ENCODE measurements at regions not wholly inside any gene's neighbourhood (a gene's known extent, or its start where the extent isn't known, plus 50 kb on each side); places are given as distances from the start of the nearest gene placed in this dataset.

DNA sequence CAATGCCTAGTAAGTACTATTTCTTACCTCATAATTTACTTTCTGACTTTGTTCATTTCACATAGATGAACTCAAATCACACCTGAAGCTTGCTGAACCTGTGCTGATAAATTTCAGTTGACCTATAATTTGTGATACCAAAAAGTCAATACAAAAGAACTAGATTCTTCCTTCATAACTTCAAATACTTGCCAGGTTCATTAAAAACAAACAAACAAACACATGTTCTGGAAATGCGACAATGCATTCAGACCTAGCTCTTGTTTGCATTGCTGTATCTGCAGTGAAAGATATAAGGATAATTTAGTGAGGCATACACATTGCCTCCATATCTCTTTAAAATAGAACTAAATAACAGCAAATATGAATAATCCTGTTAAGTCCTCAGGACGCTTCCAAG, 221.3 kb downstream of the GXYLT1 start (continued):
- TF ChIP-seq, protein P1, sequence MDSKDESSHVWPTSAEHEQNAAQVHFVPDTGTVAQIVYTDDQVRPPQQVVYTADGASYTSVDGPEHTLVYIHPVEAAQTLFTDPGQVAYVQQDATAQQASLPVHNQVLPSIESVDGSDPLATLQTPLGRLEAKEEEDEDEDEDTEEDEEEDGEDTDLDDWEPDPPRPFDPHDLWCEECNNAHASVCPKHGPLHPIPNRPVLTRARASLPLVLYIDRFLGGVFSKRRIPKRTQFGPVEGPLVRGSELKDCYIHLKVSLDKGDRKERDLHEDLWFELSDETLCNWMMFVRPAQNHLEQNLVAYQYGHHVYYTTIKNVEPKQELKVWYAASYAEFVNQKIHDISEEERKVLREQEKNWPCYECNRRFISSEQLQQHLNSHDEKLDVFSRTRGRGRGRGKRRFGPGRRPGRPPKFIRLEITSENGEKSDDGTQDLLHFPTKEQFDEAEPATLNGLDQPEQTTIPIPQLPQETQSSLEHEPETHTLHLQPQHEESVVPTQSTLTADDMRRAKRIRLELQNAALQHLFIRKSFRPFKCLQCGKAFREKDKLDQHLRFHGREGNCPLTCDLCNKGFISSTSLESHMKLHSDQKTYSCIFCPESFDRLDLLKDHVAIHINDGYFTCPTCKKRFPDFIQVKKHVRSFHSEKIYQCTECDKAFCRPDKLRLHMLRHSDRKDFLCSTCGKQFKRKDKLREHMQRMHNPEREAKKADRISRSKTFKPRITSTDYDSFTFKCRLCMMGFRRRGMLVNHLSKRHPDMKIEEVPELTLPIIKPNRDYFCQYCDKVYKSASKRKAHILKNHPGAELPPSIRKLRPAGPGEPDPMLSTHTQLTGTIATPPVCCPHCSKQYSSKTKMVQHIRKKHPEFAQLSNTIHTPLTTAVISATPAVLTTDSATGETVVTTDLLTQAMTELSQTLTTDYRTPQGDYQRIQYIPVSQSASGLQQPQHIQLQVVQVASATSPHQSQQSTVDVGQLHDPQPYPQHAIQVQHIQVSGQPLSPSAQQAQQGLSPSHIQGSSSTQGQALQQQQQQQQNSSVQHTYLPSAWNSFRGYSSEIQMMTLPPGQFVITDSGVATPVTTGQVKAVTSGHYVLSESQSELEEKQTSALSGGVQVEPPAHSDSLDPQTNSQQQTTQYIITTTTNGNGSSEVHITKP (IDR thresholded peaks at IDR 0.05; ENCODE audit: partially characterized antibody) = no peak
- no peak for TF ChIP-seq ZNF140 (CRISPR knock-in tag; IDR thresholded peaks at IDR 0.05)

DNA sequence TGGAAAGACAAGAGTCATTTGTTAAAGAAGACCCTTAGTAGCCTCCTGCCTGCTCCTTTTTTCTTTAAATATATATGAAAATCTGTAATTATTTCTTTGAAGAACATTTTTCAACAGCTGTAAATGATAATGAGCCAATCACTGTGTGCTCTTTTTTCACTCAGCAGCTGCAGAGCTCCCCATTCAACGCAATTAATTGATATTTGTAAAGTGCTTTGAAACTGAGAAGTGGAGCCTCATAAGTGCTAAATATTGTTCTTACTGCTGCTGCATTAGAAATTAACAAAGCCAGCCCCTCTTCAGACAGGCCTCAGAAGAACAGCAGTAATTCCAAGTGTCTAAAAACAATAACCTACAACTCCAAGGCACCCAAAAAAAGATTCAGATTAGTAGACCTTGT, 224.3 kb downstream of the GXYLT1 start:
- Histone ChIP-seq H3K4me2 (ENCODE audit: insufficient read depth, low read length) (no peak overlapping the region), H3K4me1 (replicated peaks in 1 of 2; ENCODE audit: control insufficient read depth in 2 of 2, insufficient read depth in 2 of 2, low read length in 2 of 2) (no peaks in the 10 kb centered on the region), H3K9me3 (replicated peaks; ENCODE audit: control insufficient read depth, insufficient read depth, low read depth, low read length) (no peaks in the 10 kb centered on the region), H3K27me3 (ENCODE audit: control insufficient read depth in 2 of 2, insufficient read depth in 2 of 2, low read length in 2 of 2) (no peaks in the 10 kb centered on the region), H3K9me1 (ENCODE audit: control insufficient read depth, insufficient read depth, low read length) (no peaks in the 10 kb centered on the region), H3K79me2 (ENCODE audit: control insufficient read depth, insufficient read depth, low read length) (no peaks in the 10 kb centered on the region), H3K4me3 (no peak overlapping the region), H3K36me3 (ENCODE audit: control insufficient read depth, insufficient read depth, low read length) (no peaks in the 10 kb centered on the region), H3K27ac (ENCODE audit: extremely low read depth, low read depth, low read length) (no peak overlapping the region), H4K20me1 (replicated peaks; ENCODE audit: control insufficient read depth, insufficient read depth, low read length) (no peaks in the 10 kb centered on the region), H2AFZ (ENCODE audit: low read depth, low read length) (no peak overlapping the region), H3K9ac (ENCODE audit: insufficient read depth in 1 of 2, low read depth in 2 of 2, low read length in 2 of 2) (no peak overlapping the region)
- intact Hi-C loops (cut with micrococcal nuclease) = no loop called here
- no TSS peak for BruUV-seq (replicated peaks)
- FAIRE-seq (no peak), DNase-seq (ENCODE audit: extremely low read depth in 1 of 4, low spot score in 3 of 4) (no peak), ATAC-seq (no peak)
- POLR2A ChIA-PET = interaction anchor here (1.0 kb wide), 1 partner anchor 9 kb away, joined by 3 read pairs; no protein-coding TSS in a partner anchor
- 0% methylated on average over 1 of the region's 1 CpG for WGBS (ENCODE audit: insufficient coverage, low coverage, missing lambda C conversion rate)
- in situ Hi-C loops (cut with MboI) = no loop called here
- CTCF ChIA-PET (ENCODE audit: low intra/inter-chr PET ratio) = no interaction called here
- no peak for TF ChIP-seq SMARCE1 (IDR thresholded peaks at IDR 0.05)
- TF ChIP-seq STAT5A (IDR thresholded peaks at IDR 0.05; ENCODE audit: borderline replicate concordance, low read length) = no peak
- no peak for TF ChIP-seq SAFB (IDR thresholded peaks at IDR 0.05; ENCODE audit: borderline replicate concordance, low read depth, low read length)
- TF ChIP-seq RAD51 (IDR thresholded peaks at IDR 0.05; ENCODE audit: borderline replicate concordance, low read depth) = no peak
- TF ChIP-seq, protein P2, sequence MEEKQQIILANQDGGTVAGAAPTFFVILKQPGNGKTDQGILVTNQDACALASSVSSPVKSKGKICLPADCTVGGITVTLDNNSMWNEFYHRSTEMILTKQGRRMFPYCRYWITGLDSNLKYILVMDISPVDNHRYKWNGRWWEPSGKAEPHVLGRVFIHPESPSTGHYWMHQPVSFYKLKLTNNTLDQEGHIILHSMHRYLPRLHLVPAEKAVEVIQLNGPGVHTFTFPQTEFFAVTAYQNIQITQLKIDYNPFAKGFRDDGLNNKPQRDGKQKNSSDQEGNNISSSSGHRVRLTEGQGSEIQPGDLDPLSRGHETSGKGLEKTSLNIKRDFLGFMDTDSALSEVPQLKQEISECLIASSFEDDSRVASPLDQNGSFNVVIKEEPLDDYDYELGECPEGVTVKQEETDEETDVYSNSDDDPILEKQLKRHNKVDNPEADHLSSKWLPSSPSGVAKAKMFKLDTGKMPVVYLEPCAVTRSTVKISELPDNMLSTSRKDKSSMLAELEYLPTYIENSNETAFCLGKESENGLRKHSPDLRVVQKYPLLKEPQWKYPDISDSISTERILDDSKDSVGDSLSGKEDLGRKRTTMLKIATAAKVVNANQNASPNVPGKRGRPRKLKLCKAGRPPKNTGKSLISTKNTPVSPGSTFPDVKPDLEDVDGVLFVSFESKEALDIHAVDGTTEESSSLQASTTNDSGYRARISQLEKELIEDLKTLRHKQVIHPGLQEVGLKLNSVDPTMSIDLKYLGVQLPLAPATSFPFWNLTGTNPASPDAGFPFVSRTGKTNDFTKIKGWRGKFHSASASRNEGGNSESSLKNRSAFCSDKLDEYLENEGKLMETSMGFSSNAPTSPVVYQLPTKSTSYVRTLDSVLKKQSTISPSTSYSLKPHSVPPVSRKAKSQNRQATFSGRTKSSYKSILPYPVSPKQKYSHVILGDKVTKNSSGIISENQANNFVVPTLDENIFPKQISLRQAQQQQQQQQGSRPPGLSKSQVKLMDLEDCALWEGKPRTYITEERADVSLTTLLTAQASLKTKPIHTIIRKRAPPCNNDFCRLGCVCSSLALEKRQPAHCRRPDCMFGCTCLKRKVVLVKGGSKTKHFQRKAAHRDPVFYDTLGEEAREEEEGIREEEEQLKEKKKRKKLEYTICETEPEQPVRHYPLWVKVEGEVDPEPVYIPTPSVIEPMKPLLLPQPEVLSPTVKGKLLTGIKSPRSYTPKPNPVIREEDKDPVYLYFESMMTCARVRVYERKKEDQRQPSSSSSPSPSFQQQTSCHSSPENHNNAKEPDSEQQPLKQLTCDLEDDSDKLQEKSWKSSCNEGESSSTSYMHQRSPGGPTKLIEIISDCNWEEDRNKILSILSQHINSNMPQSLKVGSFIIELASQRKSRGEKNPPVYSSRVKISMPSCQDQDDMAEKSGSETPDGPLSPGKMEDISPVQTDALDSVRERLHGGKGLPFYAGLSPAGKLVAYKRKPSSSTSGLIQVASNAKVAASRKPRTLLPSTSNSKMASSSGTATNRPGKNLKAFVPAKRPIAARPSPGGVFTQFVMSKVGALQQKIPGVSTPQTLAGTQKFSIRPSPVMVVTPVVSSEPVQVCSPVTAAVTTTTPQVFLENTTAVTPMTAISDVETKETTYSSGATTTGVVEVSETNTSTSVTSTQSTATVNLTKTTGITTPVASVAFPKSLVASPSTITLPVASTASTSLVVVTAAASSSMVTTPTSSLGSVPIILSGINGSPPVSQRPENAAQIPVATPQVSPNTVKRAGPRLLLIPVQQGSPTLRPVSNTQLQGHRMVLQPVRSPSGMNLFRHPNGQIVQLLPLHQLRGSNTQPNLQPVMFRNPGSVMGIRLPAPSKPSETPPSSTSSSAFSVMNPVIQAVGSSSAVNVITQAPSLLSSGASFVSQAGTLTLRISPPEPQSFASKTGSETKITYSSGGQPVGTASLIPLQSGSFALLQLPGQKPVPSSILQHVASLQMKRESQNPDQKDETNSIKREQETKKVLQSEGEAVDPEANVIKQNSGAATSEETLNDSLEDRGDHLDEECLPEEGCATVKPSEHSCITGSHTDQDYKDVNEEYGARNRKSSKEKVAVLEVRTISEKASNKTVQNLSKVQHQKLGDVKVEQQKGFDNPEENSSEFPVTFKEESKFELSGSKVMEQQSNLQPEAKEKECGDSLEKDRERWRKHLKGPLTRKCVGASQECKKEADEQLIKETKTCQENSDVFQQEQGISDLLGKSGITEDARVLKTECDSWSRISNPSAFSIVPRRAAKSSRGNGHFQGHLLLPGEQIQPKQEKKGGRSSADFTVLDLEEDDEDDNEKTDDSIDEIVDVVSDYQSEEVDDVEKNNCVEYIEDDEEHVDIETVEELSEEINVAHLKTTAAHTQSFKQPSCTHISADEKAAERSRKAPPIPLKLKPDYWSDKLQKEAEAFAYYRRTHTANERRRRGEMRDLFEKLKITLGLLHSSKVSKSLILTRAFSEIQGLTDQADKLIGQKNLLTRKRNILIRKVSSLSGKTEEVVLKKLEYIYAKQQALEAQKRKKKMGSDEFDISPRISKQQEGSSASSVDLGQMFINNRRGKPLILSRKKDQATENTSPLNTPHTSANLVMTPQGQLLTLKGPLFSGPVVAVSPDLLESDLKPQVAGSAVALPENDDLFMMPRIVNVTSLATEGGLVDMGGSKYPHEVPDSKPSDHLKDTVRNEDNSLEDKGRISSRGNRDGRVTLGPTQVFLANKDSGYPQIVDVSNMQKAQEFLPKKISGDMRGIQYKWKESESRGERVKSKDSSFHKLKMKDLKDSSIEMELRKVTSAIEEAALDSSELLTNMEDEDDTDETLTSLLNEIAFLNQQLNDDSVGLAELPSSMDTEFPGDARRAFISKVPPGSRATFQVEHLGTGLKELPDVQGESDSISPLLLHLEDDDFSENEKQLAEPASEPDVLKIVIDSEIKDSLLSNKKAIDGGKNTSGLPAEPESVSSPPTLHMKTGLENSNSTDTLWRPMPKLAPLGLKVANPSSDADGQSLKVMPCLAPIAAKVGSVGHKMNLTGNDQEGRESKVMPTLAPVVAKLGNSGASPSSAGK (IDR thresholded peaks at IDR 0.05) = no peak

Measured in K562 (cell line).